Fibroblast of lung (primary cell): ENCODE measurements at regions not wholly inside any gene's neighbourhood (a gene's known extent, or its start where the extent isn't known, plus 50 kb on each side); places are given as distances from the start of the nearest gene placed in this dataset.

ENCODE experiments used
- DNase-seq, 2 donors: peaks; one replicate each; pipeline versions ENCODE4 v3.0.0 to v3.0.0-alpha.2; 2010; ENCODE audit warnings: low read depth in 2 of 2
- H2AFZ ChIP-seq: 2 replicates; pipeline ENCODE4 v1.5.1; 2012; ENCODE audit warnings: low read length, control low read depth, inconsistent platforms
- H3K27ac ChIP-seq: 2 replicates; pipeline ENCODE4 v1.5.1; 2011; ENCODE audit warnings: low read length, control low read depth; ENCODE audit not compliant: insufficient read depth
- H3K27me3 ChIP-seq: 2 replicates; pipeline ENCODE4 v1.5.1; 2011; ENCODE audit warnings: mild to moderate bottlenecking, low read length; ENCODE audit not compliant: control insufficient read depth, insufficient read depth
- H3K36me3 ChIP-seq: 2 replicates; pipeline ENCODE4 v1.5.1; 2011; ENCODE audit warnings: low read length; ENCODE audit not compliant: control insufficient read depth, insufficient read depth
- H3K4me1 ChIP-seq: 2 replicates; pipeline ENCODE4 v1.5.1; 2011; ENCODE audit warnings: low read length; ENCODE audit not compliant: control insufficient read depth, insufficient read depth; ENCODE audit errors: extremely low read depth
- H3K4me2 ChIP-seq: 2 replicates; pipeline ENCODE4 v1.5.1; 2011; ENCODE audit warnings: low read length, control low read depth; ENCODE audit not compliant: insufficient read depth; ENCODE audit errors: extremely low read depth
- H3K4me3 ChIP-seq, 4 experiments: fragments of 200-600 bp in 1 of 4; sonication (generic) in 1 of 4; replicated peaks in 1 of 4; 2 replicates each; pipeline ENCODE4 v1.5.1; 2011 to 2016; ENCODE audit warnings: low read length in 4 of 4, low read depth in 3 of 4, mild to moderate bottlenecking in 3 of 4, control low read depth in 2 of 4, inconsistent platforms in 1 of 4, mixed read lengths in 1 of 4; ENCODE audit not compliant: insufficient read depth in 1 of 4; ENCODE audit errors: control extremely low read depth in 1 of 4
- H3K79me2 ChIP-seq: 2 replicates; pipeline ENCODE4 v1.5.1; 2012; ENCODE audit warnings: mild to moderate bottlenecking, low read length, inconsistent platforms; ENCODE audit not compliant: control insufficient read depth, insufficient read depth
- H3K9ac ChIP-seq: 2 replicates; pipeline ENCODE4 v1.5.1; 2011; ENCODE audit warnings: mild to moderate bottlenecking, low read length, control low read depth; ENCODE audit not compliant: insufficient read depth
- H3K9me3 ChIP-seq: 2 replicates; pipeline ENCODE4 v1.5.1; 2012; ENCODE audit warnings: low read depth, low read length; ENCODE audit not compliant: control insufficient read depth, insufficient read depth
- H4K20me1 ChIP-seq: 2 replicates; pipeline ENCODE4 v1.5.1; 2011; ENCODE audit warnings: low read length; ENCODE audit not compliant: control insufficient read depth, insufficient read depth; ENCODE audit errors: extremely low read depth
- EZH2 ChIP-seq: IDR thresholded peaks from 2 replicates; pipeline ENCODE4 v1.5.1; 2012; ENCODE audit warnings: low read length, control low read depth, mild to moderate bottlenecking; ENCODE audit errors: missing control alignments
- TF ChIP-seq, protein P1 (sequence below), 2 donors: IDR thresholded peaks in 1 of 2; conservative IDR thresholded peaks in 1 of 2; 1 replicate in 1 of 2; 2 replicates in 1 of 2; pipeline ENCODE4 v1.5.1; 2011 to 2012; ENCODE audit warnings: low read length in 2 of 2, control low read depth in 1 of 2, inconsistent platforms in 1 of 2, low read depth in 1 of 2, mild to moderate bottlenecking in 1 of 2

- Histone ChIP-seq H2AFZ (no peak overlapping the region), H4K20me1 (no peaks in the 10 kb centered on the region), H3K27ac (no peak overlapping the region), H3K4me3 (no peak overlapping the region), H3K9me3 (no peaks in the 10 kb centered on the region), H3K36me3 (no peaks in the 10 kb centered on the region), H3K27me3 (no peaks in the 10 kb centered on the region), H3K4me1 (no peaks in the 10 kb centered on the region), H3K9ac (no peak overlapping the region), H3K79me2 (no peaks in the 10 kb centered on the region), H3K4me2 (no peak overlapping the region)
- TF ChIP-seq, protein P1, sequence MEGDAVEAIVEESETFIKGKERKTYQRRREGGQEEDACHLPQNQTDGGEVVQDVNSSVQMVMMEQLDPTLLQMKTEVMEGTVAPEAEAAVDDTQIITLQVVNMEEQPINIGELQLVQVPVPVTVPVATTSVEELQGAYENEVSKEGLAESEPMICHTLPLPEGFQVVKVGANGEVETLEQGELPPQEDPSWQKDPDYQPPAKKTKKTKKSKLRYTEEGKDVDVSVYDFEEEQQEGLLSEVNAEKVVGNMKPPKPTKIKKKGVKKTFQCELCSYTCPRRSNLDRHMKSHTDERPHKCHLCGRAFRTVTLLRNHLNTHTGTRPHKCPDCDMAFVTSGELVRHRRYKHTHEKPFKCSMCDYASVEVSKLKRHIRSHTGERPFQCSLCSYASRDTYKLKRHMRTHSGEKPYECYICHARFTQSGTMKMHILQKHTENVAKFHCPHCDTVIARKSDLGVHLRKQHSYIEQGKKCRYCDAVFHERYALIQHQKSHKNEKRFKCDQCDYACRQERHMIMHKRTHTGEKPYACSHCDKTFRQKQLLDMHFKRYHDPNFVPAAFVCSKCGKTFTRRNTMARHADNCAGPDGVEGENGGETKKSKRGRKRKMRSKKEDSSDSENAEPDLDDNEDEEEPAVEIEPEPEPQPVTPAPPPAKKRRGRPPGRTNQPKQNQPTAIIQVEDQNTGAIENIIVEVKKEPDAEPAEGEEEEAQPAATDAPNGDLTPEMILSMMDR (conservative IDR thresholded peaks at IDR 0.05 in 1 of 2, IDR thresholded peaks at IDR 0.05 in 1 of 2; ENCODE audit: low read depth in 1 of 2, low read length in 2 of 2), result no peak
- no peak for TF ChIP-seq EZH2
- DNase-seq, result no peak
These were observed 90.0 kb upstream of the ADRA2C start for GRCh38 chr4:3676196-3676595.

- no peaks in the 10 kb centered on the region for H3K79me2 ChIP-seq
- no peaks in the 10 kb centered on the region for H3K27me3 ChIP-seq
- no peaks in the 10 kb centered on the region for H4K20me1 ChIP-seq
- H3K9me3 ChIP-seq, result no peaks in the 10 kb centered on the region
- no peak overlapping the region for H3K4me3 ChIP-seq
- no peak overlapping the region for H3K9ac ChIP-seq
- DNase-seq, result no peak
- H3K27ac ChIP-seq, result no peak overlapping the region
- no peak for TF ChIP-seq EZH2
- TF ChIP-seq, protein P1 (conservative IDR thresholded peaks at IDR 0.05 in 1 of 2, IDR thresholded peaks at IDR 0.05 in 1 of 2; ENCODE audit: low read depth in 1 of 2, low read length in 2 of 2), result no peak
- H2AFZ ChIP-seq, result no peak overlapping the region
- H3K4me2 ChIP-seq, result no peak overlapping the region
- H3K36me3 ChIP-seq, result no peaks in the 10 kb centered on the region
- no peaks in the 10 kb centered on the region for H3K4me1 ChIP-seq
These were observed 90.7 kb upstream of the ADRA2C start for GRCh38 chr4:3675251-3676115.

DNA sequence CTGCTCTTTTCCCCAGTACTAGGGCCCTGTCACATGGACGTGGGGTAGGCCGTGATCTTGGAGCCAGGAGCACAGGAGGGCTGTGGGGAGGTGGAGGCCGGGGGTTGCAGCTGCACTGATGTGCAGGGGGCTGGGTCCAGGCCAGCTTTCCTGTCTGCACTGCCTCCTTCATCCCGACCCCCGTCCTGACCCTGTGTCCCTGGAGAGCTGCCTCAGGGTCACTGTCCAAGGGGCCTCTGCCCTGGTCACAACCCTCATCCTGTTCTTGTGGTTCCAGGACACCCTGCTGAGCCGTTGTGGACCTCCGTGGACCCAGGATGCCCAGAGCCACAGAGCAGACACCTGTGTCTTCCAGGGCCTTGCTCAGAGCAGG lies 91.7 kb upstream of the ADRA2C start:
- no peak overlapping the region for H3K4me2 ChIP-seq
- no peak overlapping the region for H2AFZ ChIP-seq
- TF ChIP-seq, protein P1 (conservative IDR thresholded peaks at IDR 0.05 in 1 of 2, IDR thresholded peaks at IDR 0.05 in 1 of 2; ENCODE audit: low read depth in 1 of 2, low read length in 2 of 2), result no peak
- TF ChIP-seq EZH2, result no peak
- no peaks in the 10 kb centered on the region for H3K79me2 ChIP-seq
- no peak overlapping the region for H3K27ac ChIP-seq
- H3K4me1 ChIP-seq, result no peaks in the 10 kb centered on the region
- no peak overlapping the region for H3K9ac ChIP-seq
- H3K9me3 ChIP-seq, result no peaks in the 10 kb centered on the region
- no peaks in the 10 kb centered on the region for H3K36me3 ChIP-seq
- H3K4me3 ChIP-seq, result no peak overlapping the region
- H4K20me1 ChIP-seq, result no peaks in the 10 kb centered on the region
- DNase-seq, result no peak
- no peaks in the 10 kb centered on the region for H3K27me3 ChIP-seq
